LNCAP (cell line): ENCODE measurements at regions not wholly inside any gene's neighbourhood (a gene's known extent, or its start where the extent isn't known, plus 50 kb on each side); places are given as distances from the start of the nearest gene placed in this dataset.

Source experiments
- TF ChIP-seq, protein P1 (sequence below): fragments of 450-650 bp; IDR thresholded peaks from 2 replicates; pipeline ENCODE4 v1.5.1; 2017; ENCODE audit warnings: mild to moderate bottlenecking

DNA sequence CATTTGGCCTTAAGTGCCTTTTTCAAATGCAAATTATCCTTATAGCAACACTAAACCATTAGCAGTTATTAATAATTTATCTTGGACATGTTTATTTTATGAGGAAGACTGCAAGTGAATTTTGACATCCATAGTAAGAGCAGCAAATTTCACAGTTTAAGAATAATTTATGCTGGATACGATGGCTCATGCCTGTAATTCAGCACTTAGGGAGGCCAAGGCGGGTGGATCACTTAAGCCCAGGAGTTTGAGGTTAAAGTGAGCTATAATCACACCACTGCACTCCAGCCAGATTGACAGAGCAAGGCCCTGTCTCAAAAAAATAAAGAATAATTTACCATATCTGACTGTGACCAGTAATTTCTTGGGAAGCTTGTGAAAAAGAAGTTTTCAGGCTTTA, 286.2 kb downstream of the TMX3 start:
- TF ChIP-seq, protein P1, sequence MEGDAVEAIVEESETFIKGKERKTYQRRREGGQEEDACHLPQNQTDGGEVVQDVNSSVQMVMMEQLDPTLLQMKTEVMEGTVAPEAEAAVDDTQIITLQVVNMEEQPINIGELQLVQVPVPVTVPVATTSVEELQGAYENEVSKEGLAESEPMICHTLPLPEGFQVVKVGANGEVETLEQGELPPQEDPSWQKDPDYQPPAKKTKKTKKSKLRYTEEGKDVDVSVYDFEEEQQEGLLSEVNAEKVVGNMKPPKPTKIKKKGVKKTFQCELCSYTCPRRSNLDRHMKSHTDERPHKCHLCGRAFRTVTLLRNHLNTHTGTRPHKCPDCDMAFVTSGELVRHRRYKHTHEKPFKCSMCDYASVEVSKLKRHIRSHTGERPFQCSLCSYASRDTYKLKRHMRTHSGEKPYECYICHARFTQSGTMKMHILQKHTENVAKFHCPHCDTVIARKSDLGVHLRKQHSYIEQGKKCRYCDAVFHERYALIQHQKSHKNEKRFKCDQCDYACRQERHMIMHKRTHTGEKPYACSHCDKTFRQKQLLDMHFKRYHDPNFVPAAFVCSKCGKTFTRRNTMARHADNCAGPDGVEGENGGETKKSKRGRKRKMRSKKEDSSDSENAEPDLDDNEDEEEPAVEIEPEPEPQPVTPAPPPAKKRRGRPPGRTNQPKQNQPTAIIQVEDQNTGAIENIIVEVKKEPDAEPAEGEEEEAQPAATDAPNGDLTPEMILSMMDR, result no peak

- TF ChIP-seq, protein P1, result no peak
Measured at GRCh38 chr18:68427951-68428401, 286.9 kb downstream of the TMX3 start.

- TF ChIP-seq, protein P1, result no peak
Measured at GRCh38 chr18:68426731-68427315, 288.1 kb downstream of the TMX3 start.

DNA sequence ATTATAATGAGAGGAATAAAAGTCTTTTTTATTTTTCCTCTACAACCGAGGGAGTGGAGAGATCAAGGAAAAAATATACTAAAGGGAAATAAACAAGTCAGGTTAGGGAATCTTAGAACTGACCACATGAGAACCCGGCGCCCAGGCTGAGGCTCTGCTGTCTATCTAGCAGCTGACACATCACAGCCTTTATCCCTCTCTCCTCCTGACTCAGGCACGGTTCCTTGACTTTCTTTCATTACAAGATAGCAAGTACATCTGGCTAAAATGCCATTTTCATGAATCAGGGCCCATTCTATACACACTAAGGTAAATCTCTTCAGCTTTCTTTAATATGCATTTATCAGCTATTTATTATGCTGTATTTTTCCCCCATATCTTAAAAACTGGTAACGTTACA, 296.0 kb downstream of the TMX3 start:
- TF ChIP-seq, protein P1, result no peak

DNA sequence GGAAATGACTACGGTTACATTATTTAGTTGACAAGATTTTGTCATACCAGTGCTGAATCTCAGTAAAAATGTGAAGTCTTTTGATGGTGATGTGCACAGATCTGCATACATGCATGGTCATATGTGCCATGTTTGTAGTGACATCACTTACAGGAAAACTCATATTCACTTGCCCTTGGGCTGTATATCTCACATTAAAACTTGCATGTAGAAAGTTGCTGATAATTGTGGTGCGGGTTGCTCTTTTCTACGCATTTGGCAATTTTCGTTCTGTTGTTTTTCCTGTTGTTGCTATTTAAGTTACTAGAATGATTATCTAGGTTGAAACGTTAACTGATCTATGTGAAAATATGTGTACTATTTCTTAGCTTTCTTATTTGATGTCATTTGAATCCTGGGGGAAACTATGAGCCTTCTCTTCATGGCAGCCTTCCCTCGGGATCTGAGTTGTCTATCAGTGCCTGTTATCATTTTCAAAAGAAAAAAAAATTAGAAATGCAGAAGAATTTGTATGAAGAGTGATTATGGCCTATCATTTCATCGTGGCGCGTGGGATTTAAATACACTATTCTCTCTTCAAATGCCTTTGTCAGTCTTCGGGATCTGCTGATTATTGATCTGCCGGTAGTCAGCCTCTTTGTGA, 296.6 kb downstream of the TMX3 start:
- TF ChIP-seq, protein P1, result no peak

- TF ChIP-seq, protein P1, result no peak
Measured at GRCh38 chr18:68417826-68418225, 297.1 kb downstream of the TMX3 start.

GRCh38 chr18:68417166-68417799, 297.6 kb downstream of the TMX3 start:
- TF ChIP-seq, protein P1, result no peak
